Ovary (tissue), 7 donors: ENCODE measurements at regions not wholly inside any gene's neighbourhood (a gene's known extent, or its start where the extent isn't known, plus 50 kb on each side); places are given as distances from the start of the nearest gene placed in this dataset.

Experiments
- DNase-seq, 5 donors: peaks; one replicate each; pipeline ENCODE4 v3.0.0-alpha.2; 2019 to 2020
- H3K27ac ChIP-seq, 2 donors: fragments of 200-600 bp; one replicate each; pipeline versions ENCODE4 v1.5.1 to v1.8.0; 2019 to 2022
- H3K27me3 ChIP-seq: fragments of 200-600 bp; one replicate; pipeline ENCODE4 v1.8.0; 2022
- H3K36me3 ChIP-seq: fragments of 200-600 bp; sonication (generic); one replicate; pipeline ENCODE4 v1.5.1; 2019
- H3K4me1 ChIP-seq: one replicate; pipeline ENCODE4 v1.8.1; 2013; ENCODE audit warnings: mild to moderate bottlenecking, moderate library complexity; ENCODE audit not compliant: insufficient read depth
- H3K4me3 ChIP-seq: fragments of 200-600 bp; sonication (generic); one replicate; pipeline ENCODE4 v1.5.1; 2017
- H3K9me3 ChIP-seq, 2 donors: fragments of 200-600 bp in 1 of 2; sonication (generic) in 1 of 2; one replicate each; pipeline versions ENCODE4 v1.5.1 to v1.8.1; 2013 to 2019; ENCODE audit warnings: mild to moderate bottlenecking in 1 of 2, moderate library complexity in 1 of 2
- EP300 ChIP-seq: sonication (generic); formaldehyde crosslinking; IDR thresholded peaks from one replicate; pipeline ENCODE4 v1.6.1; 2017; ENCODE audit warnings: antibody characterized with exemption
- POLR2A ChIP-seq: fragments of 450-650 bp; IDR thresholded peaks from one replicate; pipeline ENCODE4 v1.6.1; 2017; ENCODE audit warnings: antibody characterized with exemption, mild to moderate bottlenecking, moderate library complexity
- WGBS, 3 donors: extraction: QIAGEN DNeasy Blood & Tissue Kit in 1 of 3; methylation state at CpG; one replicate each; pipeline versions ENCODE4 v1.1.5 to v1.1.7; 2013 to 2017; 5-methylcytosine and 5-hydroxymethylcytosine counted together
- intact Hi-C, 4 donors: fragments of 100-400 bp; cut with DNase I; formaldehyde crosslinking; loops; one replicate each; pipeline versions ENCODE4 v1.11.0 to v1.15.1; 2022 to 2023
- TF ChIP-seq, protein P1 (sequence below), 3 donors: fragments of 450-650 bp in 2 of 3; fragments of 200-600 bp in 1 of 3; IDR thresholded peaks; one replicate each; pipeline versions ENCODE4 v1.5.1 to v1.8.0; 2016 to 2022; ENCODE audit warnings: antibody characterized with exemption in 3 of 3, mild to moderate bottlenecking in 1 of 3
- donor health status: DM: no; HTN: no; CAD: no; lungs with moderate emphysema.
- donor health status: DM: no; HTN: no; CAD: no.
- donor health status: Bipolar disorder and iron deficiency.
- donor health status: DM: no; HTN: no; CAD: no.
- donor health status: DM: yes; HTN: yes; CAD: no.

DNA sequence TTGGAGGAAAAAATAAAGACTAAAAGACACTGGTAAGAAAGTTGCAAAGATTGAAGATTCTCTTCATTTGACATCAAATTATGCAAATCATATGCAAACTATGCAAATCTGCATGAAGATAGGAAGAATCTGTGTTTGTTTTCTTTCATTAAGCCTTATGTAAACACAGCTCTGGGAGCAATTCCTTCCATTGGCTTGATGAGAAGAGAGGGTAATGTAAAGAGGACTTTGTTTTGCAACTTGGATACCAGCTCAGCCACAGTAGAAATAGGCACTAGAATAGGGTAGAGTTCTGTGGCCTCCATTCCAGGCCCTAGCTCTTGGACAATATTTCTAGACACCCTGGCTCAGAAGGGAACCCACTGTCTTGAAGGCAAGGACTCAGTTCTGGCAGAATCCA, 388.4 kb upstream of the RASGEF1B start:
- H3K36me3 ChIP-seq = no peaks in the 10 kb centered on the region
- no peak overlapping the region for H3K27ac ChIP-seq
- H3K4me3 ChIP-seq = no peak overlapping the region
- H3K4me1 ChIP-seq = no peaks in the 10 kb centered on the region
- no peak for DNase-seq
- no peaks in the 10 kb centered on the region for H3K9me3 ChIP-seq
- H3K27me3 ChIP-seq = no peaks in the 10 kb centered on the region
- intact Hi-C loops = no loop called here
- TF ChIP-seq POLR2A (no peak), EP300 (no peak)
- TF ChIP-seq, protein P1, sequence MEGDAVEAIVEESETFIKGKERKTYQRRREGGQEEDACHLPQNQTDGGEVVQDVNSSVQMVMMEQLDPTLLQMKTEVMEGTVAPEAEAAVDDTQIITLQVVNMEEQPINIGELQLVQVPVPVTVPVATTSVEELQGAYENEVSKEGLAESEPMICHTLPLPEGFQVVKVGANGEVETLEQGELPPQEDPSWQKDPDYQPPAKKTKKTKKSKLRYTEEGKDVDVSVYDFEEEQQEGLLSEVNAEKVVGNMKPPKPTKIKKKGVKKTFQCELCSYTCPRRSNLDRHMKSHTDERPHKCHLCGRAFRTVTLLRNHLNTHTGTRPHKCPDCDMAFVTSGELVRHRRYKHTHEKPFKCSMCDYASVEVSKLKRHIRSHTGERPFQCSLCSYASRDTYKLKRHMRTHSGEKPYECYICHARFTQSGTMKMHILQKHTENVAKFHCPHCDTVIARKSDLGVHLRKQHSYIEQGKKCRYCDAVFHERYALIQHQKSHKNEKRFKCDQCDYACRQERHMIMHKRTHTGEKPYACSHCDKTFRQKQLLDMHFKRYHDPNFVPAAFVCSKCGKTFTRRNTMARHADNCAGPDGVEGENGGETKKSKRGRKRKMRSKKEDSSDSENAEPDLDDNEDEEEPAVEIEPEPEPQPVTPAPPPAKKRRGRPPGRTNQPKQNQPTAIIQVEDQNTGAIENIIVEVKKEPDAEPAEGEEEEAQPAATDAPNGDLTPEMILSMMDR (IDR thresholded peaks at IDR 0.05) = no peak

DNA sequence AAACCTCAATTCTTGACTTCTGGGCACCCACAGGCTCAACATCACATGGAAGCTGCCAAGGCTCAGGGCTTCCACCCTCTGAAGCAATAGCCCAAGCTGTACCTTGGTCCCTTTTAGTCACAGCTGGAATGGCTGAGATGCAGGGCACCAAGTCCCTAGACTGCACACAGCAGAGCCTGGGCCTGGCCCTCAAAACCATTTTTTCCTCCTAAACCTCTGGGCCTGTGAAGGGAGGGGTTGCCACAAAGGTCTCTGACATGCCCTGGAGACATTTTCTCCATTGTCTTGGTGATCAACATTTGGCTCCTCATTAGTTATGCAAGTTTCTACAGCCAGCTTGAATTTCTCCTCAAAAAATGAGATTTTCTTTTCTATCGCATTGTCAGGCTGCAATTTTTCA, 382.7 kb upstream of the RASGEF1B start:
- TF ChIP-seq POLR2A = no peak
- TF ChIP-seq, protein P1 (IDR thresholded peaks at IDR 0.05) = no peak
- no peak for TF ChIP-seq EP300

DNA sequence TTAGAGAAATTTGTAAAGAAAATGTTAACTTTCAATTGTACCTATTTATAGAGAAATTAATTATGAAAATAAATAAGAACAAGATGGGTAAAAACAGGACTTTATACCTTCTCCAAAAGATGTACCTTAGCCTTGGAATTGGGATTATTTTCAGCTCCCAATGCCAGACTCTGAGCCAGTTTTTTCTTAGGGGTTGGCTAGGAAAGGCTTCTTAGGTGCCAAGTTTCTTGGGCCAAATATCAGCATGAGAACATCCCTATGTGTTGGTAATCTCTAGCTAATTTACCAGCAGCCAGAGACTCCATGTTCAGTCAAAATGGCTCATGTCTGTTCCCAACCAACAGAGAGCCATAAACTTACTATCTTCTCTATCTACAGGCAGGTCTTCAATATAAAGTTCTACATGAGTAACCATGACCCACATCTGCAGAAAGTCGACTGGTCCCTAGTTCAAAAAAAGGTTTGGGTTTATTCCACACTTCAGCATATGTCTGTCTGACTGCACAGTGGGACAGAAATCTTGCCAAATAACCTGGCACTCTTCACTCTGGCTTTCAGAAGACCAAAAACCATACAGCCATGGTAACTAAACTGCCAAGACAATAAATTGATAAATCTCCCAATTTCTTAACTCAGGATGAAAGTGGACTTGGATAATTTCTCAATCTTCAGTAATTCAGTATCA, 380.5 kb upstream of the RASGEF1B start:
- Histone ChIP-seq H3K4me1 (no peaks in the 10 kb centered on the region), H3K27ac (no peak overlapping the region), H3K27me3 (no peaks in the 10 kb centered on the region), H3K9me3 (no peaks in the 10 kb centered on the region), H3K4me3 (no peak overlapping the region), H3K36me3 (no peaks in the 10 kb centered on the region)
- no peak for DNase-seq
- 63 to 84% (median 75%) methylated on average over 1 of the region's 1 CpG for WGBS, 3 donors
- TF ChIP-seq, protein P1 (IDR thresholded peaks at IDR 0.05) = no peak
- TF ChIP-seq EP300 = no peak
- TF ChIP-seq POLR2A = no peak
- intact Hi-C loops = no loop called here

More for the DNA sequence above, 382.7 kb upstream of the RASGEF1B start:
- H3K4me1 ChIP-seq = no peaks in the 10 kb centered on the region
- intact Hi-C loops = no loop called here
- H3K4me3 ChIP-seq = no peak overlapping the region
- no peaks in the 10 kb centered on the region for H3K9me3 ChIP-seq
- no peak for DNase-seq
- no peak overlapping the region for H3K27ac ChIP-seq
- H3K36me3 ChIP-seq = no peaks in the 10 kb centered on the region
- 97 to 98% (median 97%) methylated on average over 1 of the region's 1 CpG for WGBS, 3 donors
- H3K27me3 ChIP-seq = no peaks in the 10 kb centered on the region

DNA sequence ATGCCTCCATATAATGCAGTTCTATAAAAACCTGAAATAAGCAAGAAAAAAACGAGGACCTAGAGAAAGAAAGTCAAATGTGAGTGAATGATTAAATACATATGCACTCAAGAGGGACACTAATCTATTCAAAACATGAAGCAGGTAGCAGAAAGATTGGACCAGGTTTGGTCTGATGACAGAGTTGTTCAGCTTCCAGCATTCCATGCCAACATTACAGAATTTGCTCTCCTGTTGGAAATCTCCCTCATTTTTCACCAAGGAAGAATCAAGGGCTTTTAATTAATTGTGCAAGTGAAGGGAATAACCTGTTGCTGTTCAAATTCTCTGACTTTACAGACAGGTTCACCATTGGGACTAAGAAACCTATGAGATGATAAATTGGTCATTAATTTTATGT, 379.0 kb upstream of the RASGEF1B start:
- Histone ChIP-seq H3K27ac (no peak overlapping the region), H3K9me3 (no peaks in the 10 kb centered on the region), H3K27me3 (no peaks in the 10 kb centered on the region), H3K4me3 (no peak overlapping the region), H3K4me1 (no peaks in the 10 kb centered on the region), H3K36me3 (no peaks in the 10 kb centered on the region)
- intact Hi-C loops = no loop called here
- no peak for DNase-seq
- TF ChIP-seq EP300 = no peak
- TF ChIP-seq, protein P1 (IDR thresholded peaks at IDR 0.05) = no peak
- TF ChIP-seq POLR2A = no peak
- WGBS, 3 donors = 59 to 68% (median 59%) methylated on average over 1 of the region's 1 CpG
